Peyer's patch (tissue), 4 donors: ENCODE measurements at regions not wholly inside any gene's neighbourhood (a gene's known extent, or its start where the extent isn't known, plus 50 kb on each side); places are given as distances from the start of the nearest gene placed in this dataset.

Experiments used
- POLR2A ChIP-seq, 2 donors: fragments of 450-650 bp; IDR thresholded peaks; one replicate each; pipeline ENCODE4 v1.5.1; 2017; ENCODE audit warnings: antibody characterized with exemption in 2 of 2, mild to moderate bottlenecking in 2 of 2, moderate library complexity in 2 of 2
- TF ChIP-seq, protein P1 (sequence below), 6 experiments: fragments of 450-650 bp in 4 of 6; fragments of 200-600 bp in 2 of 6; sonication (generic) in 1 of 6; IDR thresholded peaks; one replicate each; pipeline ENCODE4 v1.5.1; 2017 to 2019; ENCODE audit warnings: antibody characterized with exemption in 6 of 6, mild to moderate bottlenecking in 3 of 6, moderate library complexity in 1 of 6

DNA sequence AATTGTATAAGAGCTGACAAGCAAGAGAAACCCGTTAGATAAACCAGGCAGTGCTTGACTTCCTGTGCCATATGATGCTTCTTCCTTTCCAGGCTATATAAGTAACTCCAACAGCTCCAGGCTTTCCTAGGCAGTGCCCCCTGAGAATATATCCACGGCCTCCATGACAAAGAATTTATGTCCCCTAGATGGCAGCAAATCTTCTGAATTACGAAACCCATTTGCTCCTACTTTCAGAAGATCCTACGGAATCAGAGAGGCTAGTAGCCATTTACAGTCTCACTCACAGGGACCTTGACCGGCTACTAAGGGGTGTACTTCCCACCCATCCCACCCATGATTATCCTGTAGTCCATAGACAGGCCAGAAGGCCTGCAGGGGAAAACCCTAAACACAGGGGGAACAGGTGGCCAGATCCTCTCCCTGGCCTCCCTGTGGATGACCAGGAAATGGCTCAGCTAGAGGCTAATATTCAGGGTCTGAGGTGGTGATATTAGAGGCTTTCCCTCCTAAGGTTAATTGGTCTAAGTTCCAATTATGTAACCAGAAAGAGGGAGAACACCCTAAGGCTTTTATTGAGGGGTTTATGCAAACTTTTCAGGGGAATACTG is 77.2 kb upstream of the DCD start:
- TF ChIP-seq, protein P1, sequence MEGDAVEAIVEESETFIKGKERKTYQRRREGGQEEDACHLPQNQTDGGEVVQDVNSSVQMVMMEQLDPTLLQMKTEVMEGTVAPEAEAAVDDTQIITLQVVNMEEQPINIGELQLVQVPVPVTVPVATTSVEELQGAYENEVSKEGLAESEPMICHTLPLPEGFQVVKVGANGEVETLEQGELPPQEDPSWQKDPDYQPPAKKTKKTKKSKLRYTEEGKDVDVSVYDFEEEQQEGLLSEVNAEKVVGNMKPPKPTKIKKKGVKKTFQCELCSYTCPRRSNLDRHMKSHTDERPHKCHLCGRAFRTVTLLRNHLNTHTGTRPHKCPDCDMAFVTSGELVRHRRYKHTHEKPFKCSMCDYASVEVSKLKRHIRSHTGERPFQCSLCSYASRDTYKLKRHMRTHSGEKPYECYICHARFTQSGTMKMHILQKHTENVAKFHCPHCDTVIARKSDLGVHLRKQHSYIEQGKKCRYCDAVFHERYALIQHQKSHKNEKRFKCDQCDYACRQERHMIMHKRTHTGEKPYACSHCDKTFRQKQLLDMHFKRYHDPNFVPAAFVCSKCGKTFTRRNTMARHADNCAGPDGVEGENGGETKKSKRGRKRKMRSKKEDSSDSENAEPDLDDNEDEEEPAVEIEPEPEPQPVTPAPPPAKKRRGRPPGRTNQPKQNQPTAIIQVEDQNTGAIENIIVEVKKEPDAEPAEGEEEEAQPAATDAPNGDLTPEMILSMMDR (IDR thresholded peaks at IDR 0.05) = peak in 1 of 6 experiments; percentile 9
- no peak for TF ChIP-seq POLR2A (IDR thresholded peaks at IDR 0.05)
